ENCODE measurements at regions not wholly inside any gene's neighbourhood (a gene's known extent, or its start where the extent isn't known, plus 50 kb on each side); places are given as distances from the start of the nearest gene placed in this dataset.

- TF ChIP-seq CTCF (IDR thresholded peaks at IDR 0.05), result no peak
- no peak for TF ChIP-seq POLR2A (IDR thresholded peaks at IDR 0.05)
These were observed 79.3 kb upstream of the SCN7A start for GRCh38 chr2:166573391-166573790.
